ENCODE measurements at regions not wholly inside any gene's neighbourhood (a gene's known extent, or its start where the extent isn't known, plus 50 kb on each side); places are given as distances from the start of the nearest gene placed in this dataset.
"Not testable (repeated sequence)": the region's sequence is repeated elsewhere in the genome, so short reads cannot be mapped to it uniquely, and the experiment has no call there.

- not testable (repeated sequence) for H3K4me1 ChIP-seq (ENCODE audit: insufficient read depth, low read length, poor library complexity, severe bottlenecking)
Measured at GRCh38 chr9:61817127-61817705, 627.4 kb downstream of the SPATA31A7 start.

GRCh38 chr9:61853624-61854259, 663.9 kb downstream of the SPATA31A7 start:
- not testable (repeated sequence) for H3K9me2 ChIP-seq (replicated peaks; ENCODE audit: low read depth, low read length); H3K9ac ChIP-seq (ENCODE audit: low read depth, low read length, poor library complexity, severe bottlenecking); H3K36me3 ChIP-seq (ENCODE audit: insufficient read depth, low read length); H4K20me1 ChIP-seq (ENCODE audit: insufficient read depth, low read length, poor library complexity, severe bottlenecking); H3K4me2 ChIP-seq (ENCODE audit: low read depth, low read length, poor library complexity, severe bottlenecking); H3K4me3 ChIP-seq (ENCODE audit: low read length, poor library complexity, severe bottlenecking); H3K27me3 ChIP-seq (ENCODE audit: insufficient read depth, low read length, poor library complexity, severe bottlenecking); H3K79me2 ChIP-seq (ENCODE audit: insufficient read depth, low read length); H3K9me3 ChIP-seq (ENCODE audit: insufficient read depth, low read depth, low read length); H2AFZ ChIP-seq (ENCODE audit: low read length); H3K4me1 ChIP-seq (ENCODE audit: insufficient read depth, low read length, poor library complexity, severe bottlenecking); H3F3A ChIP-seq (ENCODE audit: low read depth)

More at GRCh38 chr9:61817127-61817705, 627.4 kb downstream of the SPATA31A7 start:
- not testable (repeated sequence) for H3F3A ChIP-seq (ENCODE audit: low read depth); H3K4me2 ChIP-seq (ENCODE audit: low read depth, low read length, poor library complexity, severe bottlenecking); H4K20me1 ChIP-seq (ENCODE audit: insufficient read depth, low read length, poor library complexity, severe bottlenecking); H3K27me3 ChIP-seq (ENCODE audit: insufficient read depth, low read length, poor library complexity, severe bottlenecking); H3K9ac ChIP-seq (ENCODE audit: low read depth, low read length, poor library complexity, severe bottlenecking); H3K36me3 ChIP-seq (ENCODE audit: insufficient read depth, low read length); H3K9me2 ChIP-seq (replicated peaks; ENCODE audit: low read depth, low read length); H2AFZ ChIP-seq (ENCODE audit: low read length); H3K9me3 ChIP-seq (ENCODE audit: insufficient read depth, low read depth, low read length); H3K4me3 ChIP-seq (ENCODE audit: low read length, poor library complexity, severe bottlenecking); H3K79me2 ChIP-seq (ENCODE audit: insufficient read depth, low read length)

- H3K27me3 ChIP-seq (ENCODE audit: insufficient read depth, low read length, poor library complexity, severe bottlenecking); H3K4me1 ChIP-seq (ENCODE audit: insufficient read depth, low read length, poor library complexity, severe bottlenecking); H3K79me2 ChIP-seq (ENCODE audit: insufficient read depth, low read length); H3K9me2 ChIP-seq (replicated peaks; ENCODE audit: low read depth, low read length); H3K4me2 ChIP-seq (ENCODE audit: low read depth, low read length, poor library complexity, severe bottlenecking); H2AFZ ChIP-seq (ENCODE audit: low read length); H3F3A ChIP-seq (ENCODE audit: low read depth); H3K9me3 ChIP-seq (ENCODE audit: insufficient read depth, low read depth, low read length); H3K9ac ChIP-seq (ENCODE audit: low read depth, low read length, poor library complexity, severe bottlenecking); H4K20me1 ChIP-seq (ENCODE audit: insufficient read depth, low read length, poor library complexity, severe bottlenecking); H3K36me3 ChIP-seq (ENCODE audit: insufficient read depth, low read length): not testable (repeated sequence)
- peak overlapping the region; percentile 29 for H3K4me3 ChIP-seq (ENCODE audit: low read length, poor library complexity, severe bottlenecking)
Measured at GRCh38 chr9:61854260-61854640, 664.4 kb downstream of the SPATA31A7 start.

- not testable (repeated sequence) for H3K4me3 ChIP-seq (ENCODE audit: low read length, poor library complexity, severe bottlenecking)
Measured at GRCh38 chr9:61856283-61856682, 666.4 kb downstream of the SPATA31A7 start.

GRCh38 chr9:61856858-61857453, 667.1 kb downstream of the SPATA31A7 start:
- not testable (repeated sequence) for H3K4me3 ChIP-seq (ENCODE audit: low read length, poor library complexity, severe bottlenecking); H3K9me2 ChIP-seq (replicated peaks; ENCODE audit: low read depth, low read length); H3K79me2 ChIP-seq (ENCODE audit: insufficient read depth, low read length); H3K4me1 ChIP-seq (ENCODE audit: insufficient read depth, low read length, poor library complexity, severe bottlenecking); H3K36me3 ChIP-seq (ENCODE audit: insufficient read depth, low read length); H3K4me2 ChIP-seq (ENCODE audit: low read depth, low read length, poor library complexity, severe bottlenecking); H3K9ac ChIP-seq (ENCODE audit: low read depth, low read length, poor library complexity, severe bottlenecking); H2AFZ ChIP-seq (ENCODE audit: low read length); H3K27me3 ChIP-seq (ENCODE audit: insufficient read depth, low read length, poor library complexity, severe bottlenecking); H3K9me3 ChIP-seq (ENCODE audit: insufficient read depth, low read depth, low read length); H4K20me1 ChIP-seq (ENCODE audit: insufficient read depth, low read length, poor library complexity, severe bottlenecking); H3F3A ChIP-seq (ENCODE audit: low read depth)

More at GRCh38 chr9:61856283-61856682, 666.4 kb downstream of the SPATA31A7 start:
- not testable (repeated sequence) for H3K9me2 ChIP-seq (replicated peaks; ENCODE audit: low read depth, low read length); H3K36me3 ChIP-seq (ENCODE audit: insufficient read depth, low read length); H3K9me3 ChIP-seq (ENCODE audit: insufficient read depth, low read depth, low read length); H3F3A ChIP-seq (ENCODE audit: low read depth); H3K4me2 ChIP-seq (ENCODE audit: low read depth, low read length, poor library complexity, severe bottlenecking); H3K4me1 ChIP-seq (ENCODE audit: insufficient read depth, low read length, poor library complexity, severe bottlenecking); H2AFZ ChIP-seq (ENCODE audit: low read length); H3K79me2 ChIP-seq (ENCODE audit: insufficient read depth, low read length); H3K9ac ChIP-seq (ENCODE audit: low read depth, low read length, poor library complexity, severe bottlenecking); H3K27me3 ChIP-seq (ENCODE audit: insufficient read depth, low read length, poor library complexity, severe bottlenecking); H4K20me1 ChIP-seq (ENCODE audit: insufficient read depth, low read length, poor library complexity, severe bottlenecking)

GRCh38 chr9:61857709-61858351, 668.0 kb downstream of the SPATA31A7 start:
- H3K9ac ChIP-seq (ENCODE audit: low read depth, low read length, poor library complexity, severe bottlenecking); H3K79me2 ChIP-seq (ENCODE audit: insufficient read depth, low read length); H4K20me1 ChIP-seq (ENCODE audit: insufficient read depth, low read length, poor library complexity, severe bottlenecking); H3K27me3 ChIP-seq (ENCODE audit: insufficient read depth, low read length, poor library complexity, severe bottlenecking); H3K4me3 ChIP-seq (ENCODE audit: low read length, poor library complexity, severe bottlenecking); H3K4me2 ChIP-seq (ENCODE audit: low read depth, low read length, poor library complexity, severe bottlenecking); H3K9me3 ChIP-seq (ENCODE audit: insufficient read depth, low read depth, low read length); H2AFZ ChIP-seq (ENCODE audit: low read length); H3K36me3 ChIP-seq (ENCODE audit: insufficient read depth, low read length); H3K4me1 ChIP-seq (ENCODE audit: insufficient read depth, low read length, poor library complexity, severe bottlenecking); H3K9me2 ChIP-seq (replicated peaks; ENCODE audit: low read depth, low read length); H3F3A ChIP-seq (ENCODE audit: low read depth): not testable (repeated sequence)

GRCh38 chr9:61862431-61862971, 672.7 kb downstream of the SPATA31A7 start:
- not testable (repeated sequence) for H3K4me3 ChIP-seq (ENCODE audit: low read length, poor library complexity, severe bottlenecking); H3K9me3 ChIP-seq (ENCODE audit: insufficient read depth, low read depth, low read length)

More at GRCh38 chr9:61862431-61862971, 672.7 kb downstream of the SPATA31A7 start:
- H3K9me2 ChIP-seq (replicated peaks; ENCODE audit: low read depth, low read length); H2AFZ ChIP-seq (ENCODE audit: low read length); H3K9ac ChIP-seq (ENCODE audit: low read depth, low read length, poor library complexity, severe bottlenecking); H3K27me3 ChIP-seq (ENCODE audit: insufficient read depth, low read length, poor library complexity, severe bottlenecking); H3K4me2 ChIP-seq (ENCODE audit: low read depth, low read length, poor library complexity, severe bottlenecking); H3F3A ChIP-seq (ENCODE audit: low read depth); H4K20me1 ChIP-seq (ENCODE audit: insufficient read depth, low read length, poor library complexity, severe bottlenecking); H3K79me2 ChIP-seq (ENCODE audit: insufficient read depth, low read length); H3K4me1 ChIP-seq (ENCODE audit: insufficient read depth, low read length, poor library complexity, severe bottlenecking); H3K36me3 ChIP-seq (ENCODE audit: insufficient read depth, low read length): not testable (repeated sequence)

All from Loucy (cell line).